ENCODE measurements at regions not wholly inside any gene's neighbourhood (a gene's known extent, or its start where the extent isn't known, plus 50 kb on each side); places are given as distances from the start of the nearest gene placed in this dataset.

DNA sequence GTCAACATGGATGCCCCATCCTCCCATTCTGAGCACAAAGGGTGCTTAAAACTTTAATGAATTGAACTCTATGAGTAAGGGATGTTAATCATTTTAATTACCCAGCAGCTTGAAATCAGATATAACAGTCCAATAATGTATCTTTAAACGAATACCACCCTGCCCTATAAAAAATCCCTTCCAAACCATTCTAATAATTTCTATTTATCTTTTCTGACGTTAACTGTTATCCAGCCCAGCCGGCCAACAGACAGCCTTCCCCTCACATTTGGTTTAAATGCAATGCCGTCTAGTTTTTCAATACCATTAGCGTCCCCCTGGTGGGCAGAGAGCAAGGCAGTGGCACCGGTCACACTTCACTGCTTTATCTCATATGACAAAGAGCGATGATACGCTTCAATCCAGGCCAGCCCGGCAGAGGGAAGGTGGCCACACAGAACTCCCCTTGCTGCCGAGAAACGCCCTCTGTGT, 402.2 kb upstream of the ZNF507 start:
- Histone ChIP-seq H3K27ac (ENCODE audit: low read depth in 2 of 2, low read length in 1 of 2) (peak overlapping the region in 1 of 2 experiments; percentile 80; a peak in 1 of 4 replicates), H3K9ac (no peak overlapping the region), H3K27me3 (ENCODE audit: insufficient read depth) (no peaks in the 10 kb centered on the region), H2AFZ (ENCODE audit: low read depth) (no peak overlapping the region), H4K20me1 (ENCODE audit: insufficient read depth) (no peaks in the 10 kb centered on the region), H3K4me2 (no peak overlapping the region), H3K79me2 (ENCODE audit: insufficient read depth) (no peaks in the 10 kb centered on the region), H3K9me3 (no peaks in the 10 kb centered on the region), H3K9me2 (no peaks in the 10 kb centered on the region), H3K36me3 (replicated peaks in 1 of 2; ENCODE audit: control insufficient read depth in 1 of 2, insufficient read depth in 2 of 2, low read length in 1 of 2) (no peaks in the 10 kb centered on the region), H3K4me3 (ENCODE audit: low read depth in 2 of 2, low read length in 1 of 2) (no peak overlapping the region; a peak in 1 of 4 replicates), H3K4me1 (ENCODE audit: control insufficient read depth in 1 of 2, insufficient read depth in 2 of 2, low read depth in 1 of 2, low read length in 1 of 2) (peaks cover 0 to 15% of the 10 kb centered on the region in 2 experiments; a peak in 2 of 4 replicates), H3F3A (replicated peaks; ENCODE audit: insufficient read depth) (no peaks in the 10 kb centered on the region)
- WGBS (ENCODE audit: low lambda C conversion rate): 12% methylated on average over 11 of the region's 11 CpGs
- ChIA-PET CTCF (interaction anchor here (1.3 to 2.0 kb wide), 4 partner anchors 20 to 1260 kb away, joined by 3 to 8 read pairs (median 5); no protein-coding TSS in a partner anchor), POLR2A (no interaction called here)
- peak; percentile 80 for DNase-seq
- peak; percentile 28; the same call in 1 of the 2 replicates for TF ChIP-seq GATA2 (CRISPR knock-in tag; IDR thresholded peaks at IDR 0.05)
- TF ChIP-seq SMC3 (IDR thresholded peaks at IDR 0.05; ENCODE audit: low read depth, low read length): peak; percentile 42; the same call in 1 of the 2 replicates
- TF ChIP-seq, protein P1, sequence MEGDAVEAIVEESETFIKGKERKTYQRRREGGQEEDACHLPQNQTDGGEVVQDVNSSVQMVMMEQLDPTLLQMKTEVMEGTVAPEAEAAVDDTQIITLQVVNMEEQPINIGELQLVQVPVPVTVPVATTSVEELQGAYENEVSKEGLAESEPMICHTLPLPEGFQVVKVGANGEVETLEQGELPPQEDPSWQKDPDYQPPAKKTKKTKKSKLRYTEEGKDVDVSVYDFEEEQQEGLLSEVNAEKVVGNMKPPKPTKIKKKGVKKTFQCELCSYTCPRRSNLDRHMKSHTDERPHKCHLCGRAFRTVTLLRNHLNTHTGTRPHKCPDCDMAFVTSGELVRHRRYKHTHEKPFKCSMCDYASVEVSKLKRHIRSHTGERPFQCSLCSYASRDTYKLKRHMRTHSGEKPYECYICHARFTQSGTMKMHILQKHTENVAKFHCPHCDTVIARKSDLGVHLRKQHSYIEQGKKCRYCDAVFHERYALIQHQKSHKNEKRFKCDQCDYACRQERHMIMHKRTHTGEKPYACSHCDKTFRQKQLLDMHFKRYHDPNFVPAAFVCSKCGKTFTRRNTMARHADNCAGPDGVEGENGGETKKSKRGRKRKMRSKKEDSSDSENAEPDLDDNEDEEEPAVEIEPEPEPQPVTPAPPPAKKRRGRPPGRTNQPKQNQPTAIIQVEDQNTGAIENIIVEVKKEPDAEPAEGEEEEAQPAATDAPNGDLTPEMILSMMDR (IDR thresholded peaks at IDR 0.05): no peak
- TF ChIP-seq CHD2 (IDR thresholded peaks at IDR 0.05; ENCODE audit: low read length, partially characterized antibody): peak; percentile 13
- peak; percentile 54 for TF ChIP-seq RAD21 (IDR thresholded peaks at IDR 0.05; ENCODE audit: low read length)
- TF ChIP-seq, protein P2, sequence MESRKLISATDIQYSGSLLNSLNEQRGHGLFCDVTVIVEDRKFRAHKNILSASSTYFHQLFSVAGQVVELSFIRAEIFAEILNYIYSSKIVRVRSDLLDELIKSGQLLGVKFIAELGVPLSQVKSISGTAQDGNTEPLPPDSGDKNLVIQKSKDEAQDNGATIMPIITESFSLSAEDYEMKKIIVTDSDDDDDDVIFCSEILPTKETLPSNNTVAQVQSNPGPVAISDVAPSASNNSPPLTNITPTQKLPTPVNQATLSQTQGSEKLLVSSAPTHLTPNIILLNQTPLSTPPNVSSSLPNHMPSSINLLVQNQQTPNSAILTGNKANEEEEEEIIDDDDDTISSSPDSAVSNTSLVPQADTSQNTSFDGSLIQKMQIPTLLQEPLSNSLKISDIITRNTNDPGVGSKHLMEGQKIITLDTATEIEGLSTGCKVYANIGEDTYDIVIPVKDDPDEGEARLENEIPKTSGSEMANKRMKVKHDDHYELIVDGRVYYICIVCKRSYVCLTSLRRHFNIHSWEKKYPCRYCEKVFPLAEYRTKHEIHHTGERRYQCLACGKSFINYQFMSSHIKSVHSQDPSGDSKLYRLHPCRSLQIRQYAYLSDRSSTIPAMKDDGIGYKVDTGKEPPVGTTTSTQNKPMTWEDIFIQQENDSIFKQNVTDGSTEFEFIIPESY (IDR thresholded peaks at IDR 0.05; ENCODE audit: borderline replicate concordance, low read depth): no peak

DNA sequence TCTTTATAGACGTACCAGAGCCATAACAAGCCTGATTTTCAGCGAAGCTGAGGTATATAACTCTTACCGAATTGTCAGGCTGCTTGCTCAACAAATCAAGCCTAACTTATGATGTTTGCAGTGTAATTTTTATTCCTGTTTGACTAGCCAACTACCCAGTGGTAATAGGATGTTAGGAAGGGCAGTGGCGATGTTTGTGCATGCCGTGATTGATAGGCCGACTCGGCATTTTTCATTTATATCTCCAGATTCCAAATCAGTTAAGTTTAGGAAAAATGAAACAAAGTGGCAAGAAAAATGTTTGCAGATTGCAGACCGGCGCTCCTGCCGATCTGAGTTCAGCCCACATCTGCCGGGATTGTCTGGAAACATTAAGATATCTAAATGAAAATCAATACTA, 401.6 kb upstream of the ZNF507 start:
- Histone ChIP-seq H2AFZ (ENCODE audit: low read depth) (no peak overlapping the region), H4K20me1 (ENCODE audit: insufficient read depth) (no peaks in the 10 kb centered on the region), H3K79me2 (ENCODE audit: insufficient read depth) (no peaks in the 10 kb centered on the region), H3K9me2 (no peaks in the 10 kb centered on the region), H3K27ac (ENCODE audit: low read depth in 2 of 2, low read length in 1 of 2) (peak overlapping the region in 1 of 2 experiments; percentile 80; a peak in 2 of 4 replicates), H3F3A (replicated peaks; ENCODE audit: insufficient read depth) (no peaks in the 10 kb centered on the region), H3K4me3 (ENCODE audit: low read depth in 2 of 2, low read length in 1 of 2) (peak overlapping the region in 1 of 2 experiments; percentile 7; a peak in 1 of 4 replicates), H3K36me3 (replicated peaks in 1 of 2; ENCODE audit: control insufficient read depth in 1 of 2, insufficient read depth in 2 of 2, low read length in 1 of 2) (no peaks in the 10 kb centered on the region), H3K9me3 (no peaks in the 10 kb centered on the region), H3K27me3 (ENCODE audit: insufficient read depth) (no peaks in the 10 kb centered on the region), H3K4me2 (no peak overlapping the region), H3K9ac (no peak overlapping the region), H3K4me1 (ENCODE audit: control insufficient read depth in 1 of 2, insufficient read depth in 2 of 2, low read depth in 1 of 2, low read length in 1 of 2) (peaks cover 0 to 15% of the 10 kb centered on the region in 2 experiments; a peak in 2 of 4 replicates)
- POLR2A ChIA-PET: no interaction called here
- DNase-seq: no peak
- CTCF ChIA-PET: interaction anchor here (1.0 to 2.0 kb wide), 6 partner anchors 10 to 1275 kb away, joined by 3 to 8 read pairs (median 4); no protein-coding TSS in a partner anchor
- WGBS (ENCODE audit: low lambda C conversion rate): 8% methylated on average over 11 of the region's 11 CpGs
- TF ChIP-seq EP300 (IDR thresholded peaks at IDR 0.05; ENCODE audit: borderline replicate concordance in 1 of 2, low read depth in 1 of 2, low read length in 1 of 2): no peak

Data from SK-N-SH (cell line).